ENCODE measurements at regions not wholly inside any gene's neighbourhood (a gene's known extent, or its start where the extent isn't known, plus 50 kb on each side); places are given as distances from the start of the nearest gene placed in this dataset.

GRCh38 chr5:124941051-124942049 lies 194.9 kb upstream of the ZNF608 start:
- H3K27ac ChIP-seq: no peak overlapping the region
- no peak for TF ChIP-seq CTCF (IDR thresholded peaks at IDR 0.05; ENCODE audit: low read depth, low read length)
- DNase-seq: no peak
- peaks cover 3% of the 10 kb centered on the region for H3K9me3 ChIP-seq (ENCODE audit: severe bottlenecking)
- no peaks in the 10 kb centered on the region for H3K36me3 ChIP-seq
- no peaks in the 10 kb centered on the region for H3K27me3 ChIP-seq (ENCODE audit: insufficient read depth, low read depth, severe bottlenecking)
- H3K4me3 ChIP-seq (ENCODE audit: low read depth, low read length): no peak overlapping the region

GRCh38 chr5:124948062-124948753 lies 201.8 kb upstream of the ZNF608 start:
- Histone ChIP-seq H3K27ac (no peak overlapping the region), H3K4me3 (ENCODE audit: low read depth, low read length) (no peak overlapping the region), H3K9me3 (ENCODE audit: severe bottlenecking) (no peaks in the 10 kb centered on the region), H3K27me3 (ENCODE audit: insufficient read depth, low read depth, severe bottlenecking) (no peaks in the 10 kb centered on the region), H3K36me3 (no peaks in the 10 kb centered on the region)
- TF ChIP-seq CTCF (IDR thresholded peaks at IDR 0.05; ENCODE audit: low read depth, low read length): no peak
- DNase-seq: no peak

GRCh38 chr5:124948754-124949275 lies 202.4 kb upstream of the ZNF608 start:
- H3K9me3 ChIP-seq (ENCODE audit: severe bottlenecking): no peaks in the 10 kb centered on the region
- TF ChIP-seq CTCF (IDR thresholded peaks at IDR 0.05; ENCODE audit: low read depth, low read length): no peak
- no peaks in the 10 kb centered on the region for H3K36me3 ChIP-seq
- H3K27ac ChIP-seq: no peak overlapping the region
- no peak for DNase-seq
- H3K4me3 ChIP-seq (ENCODE audit: low read depth, low read length): no peak overlapping the region
- no peaks in the 10 kb centered on the region for H3K27me3 ChIP-seq (ENCODE audit: insufficient read depth, low read depth, severe bottlenecking)

GRCh38 chr5:124949862-124950261 lies 203.4 kb upstream of the ZNF608 start:
- no peaks in the 10 kb centered on the region for H3K36me3 ChIP-seq
- no peak overlapping the region for H3K4me3 ChIP-seq (ENCODE audit: low read depth, low read length)
- H3K27me3 ChIP-seq (ENCODE audit: insufficient read depth, low read depth, severe bottlenecking): no peaks in the 10 kb centered on the region
- TF ChIP-seq CTCF (IDR thresholded peaks at IDR 0.05; ENCODE audit: low read depth, low read length): no peak
- H3K9me3 ChIP-seq (ENCODE audit: severe bottlenecking): no peaks in the 10 kb centered on the region
- no peak overlapping the region for H3K27ac ChIP-seq
- DNase-seq: no peak

- TF ChIP-seq CTCF (IDR thresholded peaks at IDR 0.05; ENCODE audit: low read depth, low read length): no peak
- H3K27ac ChIP-seq: no peak overlapping the region
- no peaks in the 10 kb centered on the region for H3K9me3 ChIP-seq (ENCODE audit: severe bottlenecking)
- no peak overlapping the region for H3K4me3 ChIP-seq (ENCODE audit: low read depth, low read length)
- H3K27me3 ChIP-seq (ENCODE audit: insufficient read depth, low read depth, severe bottlenecking): no peaks in the 10 kb centered on the region
- H3K36me3 ChIP-seq: no peaks in the 10 kb centered on the region
- no peak for DNase-seq
Observed at GRCh38 chr5:124951105-124951504, 204.7 kb upstream of the ZNF608 start.

Data from WERI-Rb-1 (cell line).